GM21390 (cell line): ENCODE measurements at regions not wholly inside any gene's neighbourhood (a gene's known extent, or its start where the extent isn't known, plus 50 kb on each side); places are given as distances from the start of the nearest gene placed in this dataset.

Experiments used
- ATAC-seq: cut with Tn5 transposase; IDR thresholded peaks from one replicate; pipeline ENCODE4 v1.9.1; 2021; ENCODE audit not compliant: unreplicated experiment

- ATAC-seq = no peak
Observed at GRCh38 chr20:11032611-11033010, 358.8 kb upstream of the JAG1 start.

GRCh38 chr20:11034025-11034424 is 360.2 kb upstream of the JAG1 start:
- ATAC-seq = no peak

GRCh38 chr20:11035211-11035610 is 361.4 kb upstream of the JAG1 start:
- no peak for ATAC-seq

- no peak for ATAC-seq
Observed at GRCh38 chr20:11041396-11041795, 367.6 kb upstream of the JAG1 start.

- no peak for ATAC-seq
Observed at GRCh38 chr20:11043001-11043400, 369.2 kb upstream of the JAG1 start.

GRCh38 chr20:11044561-11044960 is 370.8 kb upstream of the JAG1 start:
- no peak for ATAC-seq

- no peak for ATAC-seq
Observed at GRCh38 chr20:11045412-11046175, 371.8 kb upstream of the JAG1 start.

GRCh38 chr20:11047559-11047958 is 373.8 kb upstream of the JAG1 start:
- no peak for ATAC-seq

GRCh38 chr20:11048739-11049138 is 374.9 kb upstream of the JAG1 start:
- ATAC-seq = no peak

- no peak for ATAC-seq
Observed at GRCh38 chr20:11050350-11050749, 376.6 kb upstream of the JAG1 start.

- ATAC-seq = no peak
Observed at GRCh38 chr20:11051136-11051535, 377.3 kb upstream of the JAG1 start.

GRCh38 chr20:11053310-11053709 is 379.5 kb upstream of the JAG1 start:
- no peak for ATAC-seq

GRCh38 chr20:11054266-11054993 is 380.6 kb upstream of the JAG1 start:
- no peak for ATAC-seq

GRCh38 chr20:11056414-11056813 is 382.6 kb upstream of the JAG1 start:
- no peak for ATAC-seq

- no peak for ATAC-seq
Observed at GRCh38 chr20:11057624-11058023, 383.8 kb upstream of the JAG1 start.

GRCh38 chr20:11059659-11060058 is 385.9 kb upstream of the JAG1 start:
- no peak for ATAC-seq

- ATAC-seq = no peak
Observed at GRCh38 chr20:11060423-11061185, 386.8 kb upstream of the JAG1 start.

- ATAC-seq = no peak
Observed at GRCh38 chr20:11063444-11063843, 389.6 kb upstream of the JAG1 start.

GRCh38 chr20:11064946-11065345 is 391.1 kb upstream of the JAG1 start:
- no peak for ATAC-seq

- ATAC-seq = no peak
Observed at GRCh38 chr20:11067359-11067758, 393.6 kb upstream of the JAG1 start.

GRCh38 chr20:11072982-11073381 is 399.2 kb upstream of the JAG1 start:
- no peak for ATAC-seq
